Gastroesophageal sphincter (tissue), 3 donors: ENCODE measurements at regions not wholly inside any gene's neighbourhood (a gene's known extent, or its start where the extent isn't known, plus 50 kb on each side); places are given as distances from the start of the nearest gene placed in this dataset.

Experiments
- POLR2A ChIP-seq, 2 donors: fragments of 450-650 bp; IDR thresholded peaks; one replicate each; pipeline ENCODE4 v1.6.1; 2017; ENCODE audit warnings: antibody characterized with exemption in 2 of 2, mild to moderate bottlenecking in 2 of 2, moderate library complexity in 1 of 2
- POLR2AphosphoS5 ChIP-seq: sonication (generic); formaldehyde crosslinking; IDR thresholded peaks from one replicate; pipeline ENCODE4 v1.6.1; 2017; ENCODE audit warnings: antibody characterized with exemption
- TF ChIP-seq, protein P1 (sequence below), 4 experiments: fragments of 200-600 bp in 2 of 4; fragments of 450-650 bp in 2 of 4; sonication (generic) in 1 of 4; IDR thresholded peaks; one replicate each; pipeline ENCODE4 v1.5.1; 2017 to 2019; ENCODE audit warnings: antibody characterized with exemption in 4 of 4, mild to moderate bottlenecking in 2 of 4, moderate library complexity in 2 of 4

DNA sequence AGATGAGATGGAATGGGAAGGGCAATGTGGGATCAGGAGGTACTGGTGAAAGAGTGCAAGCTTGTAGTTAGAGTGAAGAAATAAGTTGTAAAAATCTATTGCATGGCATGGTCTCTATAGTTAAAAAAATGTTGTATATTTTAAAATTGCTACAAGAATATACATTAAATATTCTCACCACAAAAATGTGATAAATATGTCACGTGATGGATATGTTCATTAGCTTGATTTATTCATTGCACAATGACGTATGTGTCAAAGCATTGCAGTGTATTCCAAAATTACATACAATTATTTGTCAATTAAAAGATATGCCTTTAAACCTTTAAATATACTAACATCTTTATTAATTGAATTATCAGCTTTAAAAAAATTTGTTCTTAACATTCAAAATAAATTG is 1607.1 kb downstream of the REEP3 start:
- TF ChIP-seq POLR2A (IDR thresholded peaks at IDR 0.05) (no peak), POLR2AphosphoS5 (no peak)
- TF ChIP-seq, protein P1, sequence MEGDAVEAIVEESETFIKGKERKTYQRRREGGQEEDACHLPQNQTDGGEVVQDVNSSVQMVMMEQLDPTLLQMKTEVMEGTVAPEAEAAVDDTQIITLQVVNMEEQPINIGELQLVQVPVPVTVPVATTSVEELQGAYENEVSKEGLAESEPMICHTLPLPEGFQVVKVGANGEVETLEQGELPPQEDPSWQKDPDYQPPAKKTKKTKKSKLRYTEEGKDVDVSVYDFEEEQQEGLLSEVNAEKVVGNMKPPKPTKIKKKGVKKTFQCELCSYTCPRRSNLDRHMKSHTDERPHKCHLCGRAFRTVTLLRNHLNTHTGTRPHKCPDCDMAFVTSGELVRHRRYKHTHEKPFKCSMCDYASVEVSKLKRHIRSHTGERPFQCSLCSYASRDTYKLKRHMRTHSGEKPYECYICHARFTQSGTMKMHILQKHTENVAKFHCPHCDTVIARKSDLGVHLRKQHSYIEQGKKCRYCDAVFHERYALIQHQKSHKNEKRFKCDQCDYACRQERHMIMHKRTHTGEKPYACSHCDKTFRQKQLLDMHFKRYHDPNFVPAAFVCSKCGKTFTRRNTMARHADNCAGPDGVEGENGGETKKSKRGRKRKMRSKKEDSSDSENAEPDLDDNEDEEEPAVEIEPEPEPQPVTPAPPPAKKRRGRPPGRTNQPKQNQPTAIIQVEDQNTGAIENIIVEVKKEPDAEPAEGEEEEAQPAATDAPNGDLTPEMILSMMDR (IDR thresholded peaks at IDR 0.05): no peak
